ENCODE measurements at regions not wholly inside any gene's neighbourhood (a gene's known extent, or its start where the extent isn't known, plus 50 kb on each side); places are given as distances from the start of the nearest gene placed in this dataset.

DNA sequence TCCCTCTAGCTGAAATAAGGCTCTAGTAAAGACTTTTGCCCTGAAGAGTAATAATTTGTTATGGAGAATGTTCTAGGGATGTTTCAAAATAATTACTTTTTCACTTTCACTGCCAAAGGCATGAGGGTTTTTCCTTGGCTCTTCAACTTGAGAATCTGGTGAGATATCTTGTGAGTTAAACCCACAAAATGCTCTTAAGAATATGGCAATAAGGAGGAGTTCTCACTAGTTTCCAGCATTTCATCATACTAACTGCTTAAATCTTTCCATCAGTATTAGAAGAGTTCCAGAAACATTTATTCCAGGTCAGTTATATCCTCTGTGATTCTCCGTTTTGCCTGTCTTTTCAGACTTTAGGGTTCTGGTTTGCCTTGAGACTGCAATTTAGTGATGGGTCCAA, 785.6 kb upstream of the GJE1 start:
- Histone ChIP-seq H3K4me2 (ENCODE audit: low read depth, low read length) (no peak overlapping the region), H3K9me3 (replicated peaks; ENCODE audit: insufficient read depth, low read length) (no peaks in the 10 kb centered on the region), H3K27ac (ENCODE audit: low read length) (no peak overlapping the region), H3K4me1 (ENCODE audit: low read length) (no peaks in the 10 kb centered on the region), H2AFZ (ENCODE audit: low read length) (no peak overlapping the region), H3K9ac (ENCODE audit: low read length) (no peak overlapping the region), H4K20me1 (ENCODE audit: insufficient read depth, low read length) (no peaks in the 10 kb centered on the region), H3K36me3 (replicated peaks; ENCODE audit: insufficient read depth, low read length) (no peaks in the 10 kb centered on the region), H3F3A (ENCODE audit: insufficient read depth, low read length) (no peaks in the 10 kb centered on the region), H3K79me2 (ENCODE audit: low read length) (no peaks in the 10 kb centered on the region), H3K4me3 (ENCODE audit: low read length) (no peak overlapping the region), H3K27me3 (replicated peaks; ENCODE audit: insufficient read depth, low read length) (no peaks in the 10 kb centered on the region), H3K9me2 (replicated peaks; ENCODE audit: insufficient read depth, low read length) (no peaks in the 10 kb centered on the region)
- TF ChIP-seq, protein P1, sequence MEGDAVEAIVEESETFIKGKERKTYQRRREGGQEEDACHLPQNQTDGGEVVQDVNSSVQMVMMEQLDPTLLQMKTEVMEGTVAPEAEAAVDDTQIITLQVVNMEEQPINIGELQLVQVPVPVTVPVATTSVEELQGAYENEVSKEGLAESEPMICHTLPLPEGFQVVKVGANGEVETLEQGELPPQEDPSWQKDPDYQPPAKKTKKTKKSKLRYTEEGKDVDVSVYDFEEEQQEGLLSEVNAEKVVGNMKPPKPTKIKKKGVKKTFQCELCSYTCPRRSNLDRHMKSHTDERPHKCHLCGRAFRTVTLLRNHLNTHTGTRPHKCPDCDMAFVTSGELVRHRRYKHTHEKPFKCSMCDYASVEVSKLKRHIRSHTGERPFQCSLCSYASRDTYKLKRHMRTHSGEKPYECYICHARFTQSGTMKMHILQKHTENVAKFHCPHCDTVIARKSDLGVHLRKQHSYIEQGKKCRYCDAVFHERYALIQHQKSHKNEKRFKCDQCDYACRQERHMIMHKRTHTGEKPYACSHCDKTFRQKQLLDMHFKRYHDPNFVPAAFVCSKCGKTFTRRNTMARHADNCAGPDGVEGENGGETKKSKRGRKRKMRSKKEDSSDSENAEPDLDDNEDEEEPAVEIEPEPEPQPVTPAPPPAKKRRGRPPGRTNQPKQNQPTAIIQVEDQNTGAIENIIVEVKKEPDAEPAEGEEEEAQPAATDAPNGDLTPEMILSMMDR (IDR thresholded peaks at IDR 0.05; ENCODE audit: low read length) = no peak
- no peak for TF ChIP-seq EZH2phosphoT487 (IDR thresholded peaks at IDR 0.05; ENCODE audit: low read length)
- no peak for TF ChIP-seq EZH2 (optimal IDR thresholded peaks at IDR 0.05; ENCODE audit: low read depth, low read length)
- DNase-seq = no peak

DNA sequence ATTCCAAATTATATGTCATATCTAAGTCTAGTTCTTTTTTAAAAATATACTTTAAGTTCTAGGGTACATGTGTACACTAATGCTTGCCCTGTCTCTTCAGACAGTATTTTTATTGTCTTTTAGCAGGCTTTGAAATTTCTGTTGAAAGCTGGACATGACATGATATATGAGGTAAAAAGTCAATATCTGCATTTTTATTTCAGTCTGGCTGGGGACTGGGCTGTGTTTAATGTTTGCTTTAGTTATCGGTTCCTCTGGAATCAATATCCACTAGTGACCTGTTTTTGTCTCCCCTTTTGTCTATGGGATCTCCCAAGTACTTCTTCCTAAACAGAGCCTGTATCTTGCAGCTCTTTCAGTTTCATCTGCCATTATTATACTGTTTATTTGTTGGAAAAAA, 786.2 kb upstream of the GJE1 start:
- Histone ChIP-seq H3K9me2 (replicated peaks; ENCODE audit: insufficient read depth, low read length) (no peaks in the 10 kb centered on the region), H4K20me1 (ENCODE audit: insufficient read depth, low read length) (no peaks in the 10 kb centered on the region), H3K36me3 (replicated peaks; ENCODE audit: insufficient read depth, low read length) (no peaks in the 10 kb centered on the region), H3K4me1 (ENCODE audit: low read length) (no peaks in the 10 kb centered on the region), H3F3A (ENCODE audit: insufficient read depth, low read length) (no peaks in the 10 kb centered on the region), H3K9me3 (replicated peaks; ENCODE audit: insufficient read depth, low read length) (no peaks in the 10 kb centered on the region), H3K27me3 (replicated peaks; ENCODE audit: insufficient read depth, low read length) (no peaks in the 10 kb centered on the region), H3K4me2 (ENCODE audit: low read depth, low read length) (no peak overlapping the region), H2AFZ (ENCODE audit: low read length) (no peak overlapping the region), H3K79me2 (ENCODE audit: low read length) (no peaks in the 10 kb centered on the region), H3K9ac (ENCODE audit: low read length) (no peak overlapping the region), H3K27ac (ENCODE audit: low read length) (no peak overlapping the region), H3K4me3 (ENCODE audit: low read length) (no peak overlapping the region)
- TF ChIP-seq EZH2phosphoT487 (IDR thresholded peaks at IDR 0.05; ENCODE audit: low read length) = no peak
- TF ChIP-seq, protein P1 (IDR thresholded peaks at IDR 0.05; ENCODE audit: low read length) = no peak
- no peak for TF ChIP-seq EZH2 (optimal IDR thresholded peaks at IDR 0.05; ENCODE audit: low read depth, low read length)
- no peak for DNase-seq

DNA sequence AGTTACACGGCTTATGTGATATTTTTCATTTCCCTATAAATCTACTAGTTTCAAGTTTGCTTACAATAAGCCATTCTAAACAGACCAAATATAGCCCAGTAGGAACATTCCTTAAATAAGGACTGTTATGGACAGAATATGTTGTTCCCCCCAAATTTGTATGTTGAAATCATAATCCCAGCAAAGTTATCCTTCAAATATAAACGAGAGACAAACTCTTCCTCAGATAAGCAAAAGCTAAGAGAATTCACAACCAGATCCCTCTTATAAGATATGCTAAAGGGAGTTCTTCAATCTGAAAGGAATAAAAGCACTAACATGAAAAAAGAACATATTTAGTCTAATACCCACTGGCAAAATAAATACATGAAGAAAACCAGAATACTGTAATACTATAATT, 795.5 kb upstream of the GJE1 start:
- no peaks in the 10 kb centered on the region for H3K36me3 ChIP-seq (replicated peaks; ENCODE audit: insufficient read depth, low read length)
- no peaks in the 10 kb centered on the region for H3K4me1 ChIP-seq (ENCODE audit: low read length)
- H3K9me3 ChIP-seq (replicated peaks; ENCODE audit: insufficient read depth, low read length) = no peaks in the 10 kb centered on the region
- no peaks in the 10 kb centered on the region for H3K79me2 ChIP-seq (ENCODE audit: low read length)
- no peaks in the 10 kb centered on the region for H3K27me3 ChIP-seq (replicated peaks; ENCODE audit: insufficient read depth, low read length)
- H3K9me2 ChIP-seq (replicated peaks; ENCODE audit: insufficient read depth, low read length) = no peaks in the 10 kb centered on the region
- no peaks in the 10 kb centered on the region for H3F3A ChIP-seq (ENCODE audit: insufficient read depth, low read length)
- TF ChIP-seq, protein P1 (IDR thresholded peaks at IDR 0.05; ENCODE audit: low read length) = no peak
- TF ChIP-seq EZH2 (optimal IDR thresholded peaks at IDR 0.05; ENCODE audit: low read depth, low read length) (no peak), EZH2phosphoT487 (IDR thresholded peaks at IDR 0.05; ENCODE audit: low read length) (no peak)
- H4K20me1 ChIP-seq (ENCODE audit: insufficient read depth, low read length) = no peaks in the 10 kb centered on the region
- H3K4me2 ChIP-seq (ENCODE audit: low read depth, low read length) = no peak overlapping the region
- H3K27ac ChIP-seq (ENCODE audit: low read length) = no peak overlapping the region
- DNase-seq = no peak
- no peak overlapping the region for H2AFZ ChIP-seq (ENCODE audit: low read length)
- H3K9ac ChIP-seq (ENCODE audit: low read length) = no peak overlapping the region
- no peak overlapping the region for H3K4me3 ChIP-seq (ENCODE audit: low read length)
